ENCODE measurements at regions not wholly inside any gene's neighbourhood (a gene's known extent, or its start where the extent isn't known, plus 50 kb on each side); places are given as distances from the start of the nearest gene placed in this dataset.

- no peak for TF ChIP-seq POLR2AphosphoS5 (IDR thresholded peaks at IDR 0.05; ENCODE audit: insufficient read depth in 1 of 2, low read depth in 1 of 2)
- no peak for TF ChIP-seq CTCF (IDR thresholded peaks at IDR 0.05)
- TF ChIP-seq POLR2A (IDR thresholded peaks at IDR 0.05) = no peak
These were observed 151.0 kb upstream of the SMLR1 start for GRCh38 chr6:130676077-130676772.
